HG03520 (cell line): ENCODE measurements at regions not wholly inside any gene's neighbourhood (a gene's known extent, or its start where the extent isn't known, plus 50 kb on each side); places are given as distances from the start of the nearest gene placed in this dataset.
A peak's percentile ranks its signal among the peaks of the same experiment; 100 is the strongest.

Experiments used
- ATAC-seq: cut with Tn5 transposase; IDR thresholded peaks from one replicate; pipeline ENCODE4 v1.9.1; 2021; ENCODE audit warnings: mild to moderate bottlenecking, moderate library complexity; ENCODE audit not compliant: unreplicated experiment

DNA sequence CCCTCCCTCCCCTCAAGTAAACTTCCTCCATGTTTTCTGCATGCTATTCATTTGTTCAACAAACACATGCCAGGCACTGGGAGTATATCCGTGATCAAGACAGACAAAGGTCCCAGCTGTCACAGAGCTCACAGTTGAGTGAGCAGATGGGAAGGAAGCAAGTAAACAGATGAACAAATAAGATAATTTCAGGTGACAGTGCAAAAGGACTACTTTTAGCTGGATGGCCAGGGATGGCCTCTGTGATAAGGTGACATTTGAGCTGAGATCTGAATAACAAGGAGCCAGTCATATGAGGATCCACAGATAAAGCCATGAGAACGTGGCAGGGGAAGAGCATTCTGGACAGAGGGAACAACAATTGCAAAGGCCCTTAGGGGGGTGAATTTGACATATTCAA, 121.7 kb upstream of the RAD23B start:
- ATAC-seq = no peak

DNA sequence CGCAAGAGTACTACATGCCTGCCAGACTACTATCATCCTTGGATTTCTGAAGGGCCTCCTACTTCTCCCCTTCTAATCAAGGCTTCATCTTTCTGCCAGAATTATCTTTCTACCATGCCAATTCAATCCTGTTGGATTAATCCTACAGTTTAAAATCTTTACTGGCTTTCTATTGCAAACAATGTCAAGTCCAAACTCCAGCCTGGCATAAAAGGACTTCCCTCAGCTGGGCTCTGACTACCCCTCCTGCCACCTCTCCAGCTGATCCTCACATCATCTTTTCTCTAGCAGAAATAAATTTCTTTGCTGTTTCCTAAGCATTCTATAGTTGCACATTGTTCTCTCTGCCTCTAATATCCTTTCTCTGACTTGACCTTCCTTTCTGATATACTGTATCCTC, 119.7 kb upstream of the RAD23B start:
- ATAC-seq = no peak

DNA sequence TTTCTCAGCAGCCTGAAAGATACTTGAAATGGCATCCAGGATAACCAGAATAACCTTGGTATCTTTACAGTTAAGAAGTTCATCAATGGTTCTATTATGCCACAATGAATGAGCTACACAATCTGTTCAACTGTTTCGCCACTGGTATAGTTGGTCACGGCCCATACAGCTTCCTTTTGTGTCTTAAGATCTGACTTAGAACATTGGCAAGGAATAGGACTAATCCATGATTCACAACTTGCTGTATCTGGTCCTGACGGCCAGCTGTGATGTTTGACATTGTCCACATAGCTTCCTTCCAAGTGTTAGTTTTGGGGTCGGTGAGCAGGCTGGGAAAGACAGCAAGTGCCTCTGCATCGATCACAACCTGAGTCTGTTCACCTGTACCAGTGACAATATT, 113.3 kb upstream of the RAD23B start:
- no peak for ATAC-seq

DNA sequence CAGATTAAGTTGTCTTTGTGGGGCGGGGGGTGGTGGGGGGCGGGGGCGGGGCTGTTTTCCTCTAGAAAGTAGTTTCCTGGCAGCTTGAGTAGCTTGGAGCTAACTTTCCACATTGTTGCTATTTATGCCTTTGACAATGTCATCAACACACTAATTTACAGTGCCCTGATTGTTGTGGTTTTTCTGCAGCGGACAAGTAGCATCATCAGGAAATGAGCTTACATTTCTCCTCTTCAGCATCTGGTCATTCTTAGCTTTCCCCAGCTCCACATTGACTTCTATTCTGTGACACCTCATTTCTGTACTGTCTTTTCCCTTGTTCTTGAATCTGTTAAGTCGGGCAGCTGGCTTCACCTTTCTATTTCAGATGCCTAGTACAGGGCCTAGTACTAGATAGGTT, 112.3 kb upstream of the RAD23B start:
- ATAC-seq = no peak

DNA sequence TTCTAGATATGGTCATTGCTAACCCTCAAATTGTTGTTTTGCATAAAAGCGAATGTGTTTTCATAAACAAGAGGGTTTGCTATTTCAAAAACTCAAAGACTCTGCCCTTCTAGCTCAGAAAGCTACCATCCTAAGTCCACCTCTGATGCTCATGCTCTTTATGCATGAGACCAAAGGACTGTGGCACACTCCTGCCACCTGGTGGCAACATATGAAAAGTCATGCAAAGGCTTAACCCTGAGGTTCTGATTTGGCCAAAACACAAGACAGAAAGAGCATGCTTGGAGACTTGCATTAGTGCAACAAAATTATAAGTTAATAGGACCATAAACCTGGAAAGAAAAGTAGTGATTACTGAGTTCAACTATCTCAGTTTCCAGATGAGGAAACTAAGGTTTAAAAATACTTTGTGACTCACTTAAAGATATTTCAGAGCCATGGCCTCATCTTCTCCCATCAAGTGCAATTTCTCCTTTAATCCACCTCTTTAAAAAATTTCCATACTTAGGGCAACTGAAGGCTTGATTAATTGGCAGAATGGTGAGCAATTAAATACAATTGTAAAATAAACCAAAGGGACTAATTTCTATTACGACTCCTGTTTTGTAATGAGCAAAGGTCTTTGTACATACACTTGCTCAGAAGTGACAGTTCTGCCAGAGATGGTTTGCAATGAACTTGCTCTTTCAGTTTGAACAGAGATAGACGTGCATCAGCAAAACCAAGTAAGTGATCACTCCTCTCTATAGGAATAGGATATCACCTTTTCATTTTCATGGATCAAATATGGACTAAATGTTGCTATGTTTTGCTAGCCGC, 110.7 kb upstream of the RAD23B start:
- ATAC-seq = peak; percentile 53

DNA sequence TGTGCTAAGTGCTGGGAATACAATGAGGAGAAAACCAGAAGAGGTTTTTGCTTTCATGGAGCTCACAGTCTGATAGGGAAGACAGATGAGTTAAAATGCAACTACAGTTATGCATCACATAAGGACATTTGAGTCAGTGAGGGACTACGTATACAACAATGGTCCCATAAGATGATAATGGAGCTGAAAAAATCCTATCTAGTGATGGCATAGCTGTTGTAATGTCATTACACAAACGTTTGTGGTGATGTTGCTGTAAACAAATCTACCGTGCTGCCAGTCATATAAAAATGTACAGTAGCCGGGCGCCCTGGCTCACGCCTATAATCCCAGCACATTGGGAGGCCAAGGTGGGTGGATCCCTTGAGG, 110.1 kb upstream of the RAD23B start:
- ATAC-seq = peak; percentile 61

DNA sequence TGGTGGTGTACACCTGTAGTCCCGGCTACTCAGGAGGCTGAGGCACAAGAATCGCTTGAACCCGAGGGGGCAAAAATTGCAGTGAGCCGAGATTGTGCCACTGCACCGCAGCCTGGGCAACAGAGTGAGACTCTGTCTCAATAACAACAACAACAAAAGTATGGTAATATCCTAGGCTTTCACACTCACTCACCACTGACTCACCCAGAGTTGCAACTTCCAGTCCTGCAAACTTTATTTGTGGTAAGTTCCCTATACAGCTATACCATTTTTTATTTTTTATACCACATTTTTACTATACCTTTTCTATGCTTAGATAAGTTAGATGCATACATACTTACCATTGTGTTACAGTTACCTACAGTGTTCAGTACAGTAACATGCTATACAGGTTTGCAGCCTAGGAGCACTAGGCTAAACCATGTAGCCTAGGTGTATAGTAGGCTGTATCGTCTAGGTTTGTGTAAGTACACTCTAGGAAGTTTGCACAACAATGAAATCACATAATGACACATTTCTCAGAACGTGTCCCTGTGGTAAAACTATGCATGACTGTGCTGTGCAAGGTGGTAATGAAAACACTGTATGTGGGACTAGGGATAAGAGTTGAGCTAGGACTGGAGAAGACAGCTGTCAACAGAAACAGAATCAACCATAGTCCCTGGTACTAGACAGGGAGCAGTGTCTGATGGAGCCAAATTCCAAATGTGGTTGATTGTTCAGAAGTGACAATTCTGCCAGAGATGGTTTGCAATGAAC, 109.5 kb upstream of the RAD23B start:
- ATAC-seq = no peak

DNA sequence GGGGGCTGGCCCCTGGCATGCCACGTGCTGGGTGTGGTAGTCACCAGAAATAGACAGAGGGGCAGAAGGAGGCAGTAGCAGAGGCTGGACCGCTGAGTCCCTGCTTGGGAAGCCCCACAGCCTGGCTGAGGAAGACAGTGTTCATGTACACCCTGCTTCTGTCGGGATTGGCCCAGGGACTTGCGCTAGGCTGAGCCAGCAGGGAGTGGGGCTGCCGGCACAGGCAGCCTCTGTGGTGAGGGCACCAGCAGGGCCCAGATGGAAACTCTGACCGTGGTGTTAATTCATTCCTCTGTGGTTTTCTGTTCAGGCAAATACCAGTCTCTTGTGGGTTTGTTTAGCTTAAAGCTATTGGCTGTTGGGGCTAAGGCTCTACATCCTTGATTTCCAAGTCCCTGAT, 108.6 kb upstream of the RAD23B start:
- no peak for ATAC-seq

DNA sequence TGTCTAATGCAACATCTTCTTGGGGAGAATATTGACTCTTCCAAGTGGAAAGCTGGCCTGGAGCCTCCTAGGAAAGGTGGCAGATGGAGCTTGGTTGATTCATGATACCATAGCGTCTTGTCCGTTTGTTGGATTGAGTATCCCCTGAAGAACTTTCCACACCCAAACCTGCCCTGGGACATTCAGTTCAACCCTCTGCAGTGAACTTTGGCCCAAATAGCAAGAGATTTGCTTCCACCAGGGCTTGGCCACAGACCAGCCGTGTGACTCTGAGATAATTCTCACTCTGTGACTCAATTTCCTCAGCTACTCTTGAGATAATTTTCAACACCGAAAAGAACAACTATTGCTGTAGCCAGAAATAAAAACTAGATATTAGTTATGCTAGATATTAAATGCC, 108.0 kb upstream of the RAD23B start:
- ATAC-seq = no peak

DNA sequence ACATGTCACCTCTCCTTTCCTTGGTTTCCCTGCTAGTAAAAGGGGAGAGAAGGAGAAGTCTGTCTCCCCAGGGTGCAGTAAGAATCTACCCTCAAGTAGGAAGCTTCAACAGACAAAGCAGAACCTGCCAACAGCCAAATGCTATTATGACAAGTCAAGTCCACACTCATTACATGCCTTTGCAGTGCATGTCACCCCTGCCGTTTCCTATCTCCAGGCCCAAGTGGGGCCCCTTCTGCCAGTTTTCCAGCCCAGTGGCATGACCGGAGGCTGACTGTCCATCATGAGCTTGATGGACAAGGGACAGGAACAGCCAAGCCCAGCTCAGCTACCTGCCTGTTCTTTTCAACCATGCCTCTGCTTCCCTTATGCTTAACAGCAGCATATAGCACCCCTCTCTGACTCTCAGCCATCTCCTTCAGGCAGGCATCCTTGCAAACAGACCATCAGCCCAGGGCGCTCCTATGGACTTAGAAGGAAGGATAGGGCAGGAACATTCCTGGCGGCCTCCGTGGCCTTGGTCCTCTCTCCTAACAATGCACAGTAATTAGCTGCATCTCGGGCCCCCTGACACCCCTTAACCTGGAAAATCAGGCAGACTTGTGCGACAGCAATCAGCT, 107.2 kb upstream of the RAD23B start:
- no peak for ATAC-seq

DNA sequence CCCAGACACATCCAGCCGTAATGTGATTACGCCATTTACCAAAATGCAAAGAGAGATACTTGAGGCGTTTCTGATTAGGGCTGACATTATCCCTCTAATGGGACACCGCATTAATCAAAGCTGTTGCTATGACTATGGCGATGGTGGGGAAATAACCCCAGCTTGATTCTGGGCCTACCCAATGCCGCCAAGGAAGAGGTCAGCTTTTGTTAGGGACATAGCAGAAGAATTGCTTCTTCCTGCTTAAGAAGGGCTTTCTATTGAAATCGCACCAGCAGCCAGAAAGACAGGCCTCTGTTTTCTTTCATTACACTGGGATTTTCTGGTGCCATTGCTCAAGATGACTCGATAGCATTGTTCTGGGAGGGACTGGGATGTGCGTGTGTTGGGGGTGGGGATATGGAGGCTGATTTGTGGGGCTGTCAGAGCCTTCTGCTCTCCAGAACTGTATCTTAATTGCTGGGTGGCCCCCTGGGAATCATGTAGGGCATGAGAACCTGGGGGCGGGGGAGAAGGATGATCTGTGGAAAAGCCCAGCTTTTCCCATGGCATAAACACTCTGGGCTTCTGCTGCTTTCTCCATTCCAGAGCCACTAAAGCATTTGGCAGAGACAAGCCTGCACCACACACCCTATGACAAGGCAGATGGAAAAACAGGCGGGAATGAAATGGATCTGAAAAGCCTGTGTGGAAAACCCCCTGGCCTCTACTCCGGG, 106.5 kb upstream of the RAD23B start:
- no peak for ATAC-seq

DNA sequence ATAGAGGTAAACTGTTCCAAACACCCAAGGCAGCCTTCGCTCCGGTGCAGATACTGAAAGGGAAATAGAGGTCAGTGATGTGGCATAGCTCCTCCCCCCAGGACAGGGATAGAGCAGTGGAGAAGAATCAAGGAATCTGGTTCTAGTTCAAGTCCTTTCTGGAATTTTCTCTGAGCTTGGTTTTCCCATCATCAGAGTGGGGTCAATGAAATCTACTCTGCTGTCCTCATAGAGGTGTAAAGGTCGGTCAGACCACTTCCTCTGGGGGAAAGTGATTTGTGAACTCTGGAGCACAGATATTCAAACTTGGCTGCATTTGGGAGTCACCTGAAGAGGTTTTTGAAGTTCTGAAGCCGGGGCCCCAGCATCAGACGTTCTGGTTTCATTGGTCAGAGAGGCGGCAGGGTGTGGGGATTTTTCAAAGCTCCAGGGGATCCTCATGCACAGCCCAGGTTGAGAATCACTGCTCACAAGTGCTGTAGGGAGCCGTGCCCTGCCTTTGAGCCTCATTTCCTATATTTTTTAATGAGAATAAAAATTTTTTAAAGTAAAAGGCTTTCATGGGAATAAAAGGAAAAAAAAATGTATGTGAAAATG, 105.7 kb upstream of the RAD23B start:
- no peak for ATAC-seq

DNA sequence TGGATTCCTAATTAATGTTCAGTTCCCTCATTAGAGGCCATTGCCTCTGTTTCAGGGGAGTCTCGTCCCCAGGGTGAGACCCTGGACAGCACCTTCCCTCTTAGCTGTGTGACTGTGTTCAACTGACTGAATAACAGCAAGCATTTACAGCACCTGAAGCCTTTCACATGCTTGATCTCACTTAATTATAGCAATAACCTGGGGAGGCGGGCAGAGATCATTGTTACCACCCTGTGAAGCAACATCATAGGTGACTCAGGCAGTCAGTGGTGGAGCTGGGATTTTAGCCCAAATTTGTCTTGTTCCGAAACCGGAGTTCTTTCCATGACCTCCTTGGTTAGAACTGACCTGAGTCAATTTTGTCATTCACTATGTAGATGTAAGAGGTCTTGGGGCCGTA, 105.2 kb upstream of the RAD23B start:
- no peak for ATAC-seq

DNA sequence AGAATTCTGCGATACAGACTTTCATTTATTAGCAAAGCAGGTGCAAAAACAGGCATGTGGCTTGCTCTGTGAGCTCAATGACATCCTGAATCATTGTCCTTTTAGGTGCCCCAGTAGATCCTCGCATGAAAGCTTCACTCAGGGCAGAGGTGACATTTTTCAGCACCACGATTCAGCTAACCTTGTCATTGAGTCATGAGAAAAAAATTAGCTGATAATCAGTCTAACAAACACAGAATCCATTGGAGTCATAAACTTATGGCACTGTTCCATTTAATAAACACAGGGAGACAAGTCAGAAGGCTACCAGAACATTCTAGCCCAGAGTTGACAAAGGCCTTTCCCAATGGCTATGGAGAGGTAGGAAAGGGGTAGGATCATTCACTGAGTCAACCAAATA, 104.8 kb upstream of the RAD23B start:
- ATAC-seq = no peak

DNA sequence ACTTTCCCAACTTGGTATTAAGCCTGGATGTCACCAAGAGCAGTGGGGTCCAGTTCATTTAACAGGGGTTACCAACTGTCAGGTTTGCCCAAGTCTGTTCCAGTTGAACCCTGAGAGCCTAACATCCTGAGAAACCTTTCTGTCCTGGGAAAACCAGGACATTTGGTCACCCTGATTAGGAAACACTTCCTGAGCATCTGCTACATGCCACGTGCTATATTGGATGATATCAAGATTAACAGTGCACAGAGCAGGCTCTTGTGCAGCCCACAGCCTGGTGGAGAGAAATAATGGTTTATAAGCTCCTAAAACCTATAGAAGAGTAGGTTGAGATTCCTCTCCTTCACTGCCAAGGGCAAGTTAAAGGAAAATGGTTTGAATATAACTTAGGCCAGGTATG, 102.9 kb upstream of the RAD23B start:
- no peak for ATAC-seq

DNA sequence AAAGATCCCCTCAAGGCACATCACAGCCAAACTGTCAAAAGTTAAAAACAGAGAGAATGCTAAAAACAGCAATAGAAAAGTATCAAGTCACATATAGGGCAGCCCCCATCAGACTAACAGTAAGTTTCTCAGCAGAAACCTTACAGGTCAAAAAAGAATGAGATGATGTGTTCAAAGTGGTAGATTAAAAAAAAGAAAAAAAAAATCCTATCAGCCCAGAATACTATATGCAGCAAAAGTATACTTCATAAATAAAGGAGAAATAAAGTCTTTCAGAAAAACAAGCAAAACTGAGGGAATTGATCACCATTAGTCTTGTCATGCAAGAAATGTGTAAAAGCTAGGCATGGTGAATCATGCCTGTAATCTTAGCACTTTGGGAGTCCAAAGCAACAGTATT, 99.9 kb upstream of the RAD23B start:
- no peak for ATAC-seq

DNA sequence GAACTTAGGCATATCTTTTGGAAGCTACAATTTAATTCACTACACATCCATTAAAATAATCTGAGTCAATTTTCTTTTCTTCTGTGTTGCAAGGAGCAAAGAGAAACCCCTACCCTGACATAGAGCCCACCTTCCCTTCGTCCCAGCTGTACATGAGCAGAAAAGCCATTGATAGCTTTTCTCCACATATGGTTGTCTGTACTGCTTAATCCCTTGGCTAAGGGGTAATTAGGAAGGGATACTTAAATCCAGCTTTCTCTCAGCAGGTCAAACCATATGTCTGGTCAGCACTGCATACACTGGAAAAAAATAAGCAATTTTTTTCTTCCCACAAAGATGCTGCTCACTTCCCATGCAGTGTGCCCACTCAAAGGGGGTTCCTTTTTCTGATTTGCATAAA, 94.7 kb upstream of the RAD23B start:
- ATAC-seq = no peak

DNA sequence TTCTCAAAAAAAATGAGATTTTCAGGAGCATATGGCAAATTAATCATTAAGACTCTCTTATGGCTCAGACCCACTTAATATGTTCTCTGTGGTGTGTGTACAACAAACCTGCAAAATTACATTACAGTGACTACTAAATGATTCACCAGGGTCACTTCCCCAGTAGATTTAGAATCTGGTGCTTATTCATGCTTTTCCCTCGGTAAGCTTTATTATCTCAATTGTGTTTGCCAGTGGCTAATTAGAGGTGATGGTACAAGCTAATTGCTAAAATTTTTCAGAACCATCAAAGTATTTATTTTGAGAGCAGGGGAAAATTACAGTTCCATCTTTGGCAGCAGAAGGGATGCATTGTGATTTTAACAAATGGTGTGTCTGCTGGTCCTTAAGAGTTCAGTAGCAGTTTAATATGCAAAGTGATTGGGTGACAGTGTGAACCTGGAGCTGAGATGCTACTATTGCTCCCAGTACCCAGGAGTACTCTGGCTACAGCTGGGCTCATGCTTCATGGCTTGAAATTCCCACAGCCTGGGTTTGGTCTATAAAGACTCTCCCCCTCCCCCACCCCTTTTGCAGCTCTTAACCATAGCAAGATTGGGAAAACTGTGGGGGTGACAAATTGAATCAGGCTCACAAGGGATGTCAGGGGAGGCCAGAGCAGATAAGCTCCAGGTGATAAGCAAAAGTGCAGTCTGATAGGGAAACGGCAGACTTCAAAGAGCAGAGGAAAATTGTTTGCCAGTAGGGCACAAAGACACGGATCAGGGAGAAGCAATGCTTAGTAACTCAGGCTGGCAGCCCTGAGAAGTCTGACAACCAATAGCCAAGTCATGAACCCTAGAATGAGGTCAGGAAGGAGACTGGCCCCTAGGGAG, 92.8 kb upstream of the RAD23B start:
- ATAC-seq = no peak

DNA sequence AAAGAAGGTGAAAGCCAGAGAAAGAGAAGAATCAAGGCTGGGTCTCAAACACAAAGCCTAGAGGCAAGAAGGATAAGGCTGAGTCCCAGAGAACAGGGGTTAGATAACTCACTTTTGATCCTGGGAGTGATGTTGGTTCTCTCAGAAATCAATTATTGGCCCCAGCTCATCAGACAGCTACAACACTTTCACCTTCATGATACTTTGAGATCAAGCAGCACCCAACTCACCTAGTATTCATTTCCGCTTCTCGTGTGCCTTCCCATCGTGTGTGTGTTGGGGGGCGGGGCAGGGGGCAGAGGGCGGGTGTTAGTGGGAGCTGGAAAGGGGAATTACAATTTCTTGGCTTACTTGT, 92.2 kb upstream of the RAD23B start:
- ATAC-seq = no peak

DNA sequence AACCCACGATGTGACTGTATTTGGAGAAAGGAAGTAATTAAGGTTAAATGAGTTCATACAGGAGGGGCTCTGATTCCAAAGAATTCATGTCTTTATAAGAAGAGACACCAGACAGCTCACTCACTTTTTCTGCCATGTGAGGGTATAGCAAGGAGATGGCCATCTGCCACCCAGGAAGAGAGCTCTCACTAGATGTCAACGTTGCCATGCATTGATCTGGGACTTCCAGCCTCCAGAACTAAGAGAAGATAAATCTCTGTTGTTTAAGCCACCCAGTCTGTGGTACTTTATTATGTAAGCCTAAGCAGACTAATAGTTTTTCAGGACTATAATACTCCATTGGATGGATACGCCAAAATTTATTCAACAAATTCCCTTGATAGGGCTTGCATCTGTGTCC, 89.8 kb upstream of the RAD23B start:
- ATAC-seq = no peak
